ENCODE measurements at regions not wholly inside any gene's neighbourhood (a gene's known extent, or its start where the extent isn't known, plus 50 kb on each side); places are given as distances from the start of the nearest gene placed in this dataset.
A peak's percentile ranks its signal among the peaks of the same experiment; 100 is the strongest.
"Not testable (repeated sequence)": the region's sequence is repeated elsewhere in the genome, so short reads cannot be mapped to it uniquely, and the experiment has no call there.

DNA sequence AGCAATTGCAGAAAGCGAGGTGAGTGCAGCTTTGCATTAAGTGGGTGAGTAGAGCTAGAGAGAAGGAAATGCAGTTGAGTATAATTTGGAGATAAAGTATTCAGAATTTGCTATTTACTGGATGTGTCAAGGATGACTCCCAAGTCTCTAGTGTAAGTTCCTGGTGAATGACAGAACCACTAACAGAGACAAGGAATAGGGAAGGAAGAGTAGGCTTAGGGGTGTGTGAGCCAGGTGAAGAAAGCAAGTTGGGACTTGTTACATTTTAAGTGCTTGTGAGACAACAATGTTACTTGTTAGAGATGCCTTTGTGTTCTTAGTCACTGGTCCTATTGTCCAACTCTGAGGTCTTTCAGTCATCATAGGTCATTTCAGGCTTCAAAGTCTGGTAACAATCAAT, 70.8 kb downstream of the TBC1D26 start:
- DNase-seq (ENCODE audit: low read depth): not testable (repeated sequence)

DNA sequence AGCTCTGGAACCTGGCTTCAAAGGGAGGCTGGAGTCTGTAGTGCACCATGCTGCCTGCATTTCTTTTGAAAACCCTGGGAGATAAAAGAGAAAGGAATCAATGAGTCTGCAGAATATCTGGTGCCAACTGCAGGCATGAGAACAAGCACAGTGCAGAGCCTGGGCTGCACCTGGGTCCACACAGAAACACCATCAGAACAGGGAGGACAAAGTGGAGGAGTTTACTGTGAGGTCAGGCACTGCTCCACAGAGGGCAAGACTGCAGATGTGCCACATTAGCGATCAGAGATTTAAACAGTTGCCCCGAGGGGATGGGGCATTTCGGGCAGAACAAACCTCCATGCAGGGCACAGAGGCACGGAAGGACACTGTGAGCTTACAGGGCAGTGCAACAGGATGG, 74.7 kb downstream of the TBC1D26 start:
- not testable (repeated sequence) for DNase-seq (ENCODE audit: low read depth)

DNA sequence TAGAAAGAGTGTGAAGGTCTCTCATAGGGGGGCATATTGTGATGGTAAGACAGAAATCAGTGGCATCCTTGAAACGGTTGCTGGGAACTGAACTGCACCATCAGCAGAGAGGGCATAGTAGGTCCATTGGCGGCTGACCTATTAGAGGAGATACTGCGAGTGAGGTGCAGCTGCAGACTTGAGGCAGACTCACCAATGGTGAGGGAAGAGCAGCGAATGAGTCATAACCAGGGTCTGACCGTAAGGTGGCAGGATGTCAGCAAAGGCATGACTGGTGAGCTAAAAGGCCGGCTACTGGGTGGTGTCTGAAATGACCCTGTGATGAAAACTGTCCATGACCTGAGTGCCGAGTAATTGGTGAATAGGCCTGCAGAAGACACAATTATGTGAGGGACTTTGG, 81.3 kb downstream of the TBC1D26 start:
- DNase-seq (ENCODE audit: low read depth): not testable (repeated sequence)

DNA sequence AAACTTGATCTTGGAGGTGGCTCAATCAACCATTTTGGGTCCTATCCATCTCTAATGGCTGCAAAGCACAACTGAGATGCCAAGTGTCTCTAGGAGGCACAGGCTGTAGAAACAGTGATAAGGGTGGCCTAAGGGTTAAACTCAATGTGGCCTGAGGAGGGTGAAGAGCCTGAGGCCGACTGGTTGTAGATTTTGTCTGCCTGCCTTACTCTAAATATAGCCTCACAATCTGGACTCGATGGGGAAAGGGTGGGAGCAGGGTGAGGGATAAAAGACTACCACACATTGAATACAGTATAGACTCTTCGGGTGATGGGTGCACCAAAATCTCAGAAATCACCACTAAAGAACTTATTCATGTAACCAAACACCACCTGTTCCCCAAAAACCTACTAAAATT, 81.9 kb downstream of the TBC1D26 start:
- not testable (repeated sequence) for DNase-seq (ENCODE audit: low read depth)

DNA sequence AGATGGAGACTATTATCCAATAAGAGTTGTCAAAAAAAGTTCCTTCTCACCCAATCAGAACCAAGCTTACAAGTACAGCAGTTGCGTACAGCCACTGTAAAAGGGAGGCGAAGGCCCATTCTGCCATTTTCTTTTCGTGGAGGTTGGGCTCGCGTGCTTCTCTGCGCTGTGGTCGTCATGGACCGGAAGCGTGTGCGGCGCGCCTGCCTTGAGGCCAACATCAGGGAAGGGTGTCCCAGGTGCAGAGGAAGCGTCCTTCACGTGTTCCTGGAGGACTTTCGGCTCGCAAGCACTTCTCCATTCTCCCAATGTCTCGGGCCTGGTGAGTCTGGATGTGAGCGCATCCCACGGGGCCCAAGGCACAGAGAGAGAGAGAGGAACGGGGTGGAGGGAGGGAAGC, 85.8 kb downstream of the TBC1D26 start:
- DNase-seq (ENCODE audit: low read depth): not testable (repeated sequence)

DNA sequence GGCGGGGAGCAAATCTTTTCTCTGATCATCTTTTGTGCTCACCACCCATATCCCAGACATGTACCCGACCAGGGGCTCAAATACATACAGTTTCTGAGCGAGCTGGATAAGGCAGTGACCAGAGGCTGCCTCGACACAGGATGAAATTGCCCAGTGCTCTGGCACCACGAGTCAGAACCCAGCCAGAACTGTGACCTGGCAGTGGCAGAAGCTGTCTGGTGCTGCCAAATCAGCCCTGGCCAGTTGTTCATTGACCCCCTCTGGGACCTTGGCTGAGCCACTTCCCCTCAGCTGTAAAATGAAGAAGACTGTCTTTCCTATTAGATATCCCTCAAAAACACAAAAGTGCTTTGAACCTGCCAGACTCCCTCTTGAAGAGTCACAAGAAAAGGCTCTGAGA, 90.2 kb downstream of the TBC1D26 start:
- DNase-seq (ENCODE audit: low read depth): not testable (repeated sequence)

DNA sequence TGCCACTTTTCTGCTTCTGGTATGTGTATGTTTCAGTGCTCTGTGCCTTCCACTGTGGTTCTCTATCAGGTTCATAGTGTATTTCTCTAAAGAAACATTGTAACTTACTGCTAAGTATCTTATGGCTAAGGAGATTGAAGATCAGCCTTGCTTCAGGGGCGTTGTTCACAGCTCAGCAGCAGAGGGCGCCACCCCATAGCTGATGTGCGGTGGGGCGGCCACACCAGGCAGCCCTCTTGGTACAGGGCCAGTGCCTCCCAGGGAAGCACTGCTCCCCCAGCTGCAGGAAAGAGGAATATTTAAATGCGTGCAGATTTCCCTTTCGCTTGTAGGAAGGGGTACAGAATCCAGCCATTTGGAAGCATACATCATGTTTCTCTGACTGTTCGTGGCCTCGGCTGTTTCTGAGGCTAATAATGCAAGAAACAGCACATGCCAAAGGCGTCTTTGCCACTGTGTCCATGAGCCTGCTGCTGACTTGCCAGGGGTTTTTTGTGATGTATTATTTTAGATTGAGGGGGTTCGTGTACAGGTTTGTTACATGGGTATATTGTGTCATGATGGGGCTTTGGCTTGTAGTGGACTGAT, 96.7 kb downstream of the TBC1D26 start:
- DNase-seq (ENCODE audit: low read depth): peak; percentile 70

DNA sequence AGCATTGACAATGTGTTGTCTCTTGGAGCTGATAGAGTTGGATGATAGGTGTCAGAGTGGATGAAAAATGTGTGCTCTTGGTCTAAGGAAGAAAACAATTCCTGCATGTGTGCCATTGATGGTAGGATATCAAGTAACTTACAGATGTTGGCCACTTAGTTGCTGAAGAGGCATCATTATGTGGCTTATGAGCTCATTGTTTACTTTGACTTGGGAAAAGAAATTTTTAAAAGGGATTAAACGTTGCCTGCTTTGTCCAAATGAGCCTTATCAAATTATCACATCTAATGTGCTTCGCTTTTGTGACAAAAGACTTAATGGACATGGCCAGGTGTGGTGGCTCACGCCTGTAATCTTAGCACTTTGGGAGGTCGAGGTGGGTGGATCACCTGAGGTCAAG, 98.1 kb downstream of the TBC1D26 start:
- not testable (repeated sequence) for DNase-seq (ENCODE audit: low read depth)

DNA sequence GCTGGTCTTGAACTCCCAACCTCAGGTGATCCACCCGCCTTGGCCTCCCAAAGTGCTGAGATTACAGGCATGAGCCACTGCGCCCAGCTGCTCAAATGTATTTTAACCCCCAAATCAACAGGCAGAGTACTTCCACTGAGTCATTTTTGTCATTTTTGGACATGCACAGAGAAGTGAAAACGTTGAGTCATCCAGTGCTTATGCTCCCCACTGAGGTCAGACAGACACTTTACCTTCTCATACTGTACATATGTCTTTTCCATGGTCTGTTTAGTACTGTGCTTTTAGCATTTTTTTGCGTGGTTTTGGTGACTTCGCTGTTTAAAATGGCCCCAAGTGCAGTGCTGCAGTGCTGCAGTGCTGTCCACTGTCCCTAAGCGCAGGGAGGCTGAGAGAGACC, 99.1 kb downstream of the TBC1D26 start:
- peak; percentile 30 for DNase-seq (ENCODE audit: low read depth)

DNA sequence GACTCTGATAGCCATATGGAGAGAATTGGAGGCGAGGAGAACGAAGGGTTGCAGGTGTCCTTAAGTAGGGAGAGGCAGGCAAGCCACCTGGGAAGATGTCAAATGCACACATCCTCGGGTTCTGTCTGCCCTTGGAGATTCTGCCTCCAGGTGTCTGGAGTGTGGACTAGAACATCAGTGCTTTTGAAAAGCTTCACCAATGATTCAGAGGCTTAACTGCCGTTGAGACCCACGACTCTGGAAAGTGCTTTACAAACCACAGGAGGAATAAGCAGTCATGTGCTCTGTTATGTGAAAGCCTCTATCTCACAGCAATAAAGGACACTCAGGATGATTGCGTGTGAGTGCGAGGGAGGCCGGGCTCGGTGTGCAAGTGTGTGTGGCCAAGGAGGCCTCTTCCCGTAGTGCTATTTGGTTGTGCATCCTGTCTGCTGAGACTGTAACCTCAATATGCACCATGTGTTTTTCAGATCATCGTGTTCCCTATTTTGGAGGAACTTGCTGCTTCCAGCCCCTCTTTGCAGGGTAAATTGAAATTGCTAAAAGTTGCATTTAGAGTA, 100.9 kb downstream of the TBC1D26 start:
- DNase-seq (ENCODE audit: low read depth): not testable (repeated sequence)

DNA sequence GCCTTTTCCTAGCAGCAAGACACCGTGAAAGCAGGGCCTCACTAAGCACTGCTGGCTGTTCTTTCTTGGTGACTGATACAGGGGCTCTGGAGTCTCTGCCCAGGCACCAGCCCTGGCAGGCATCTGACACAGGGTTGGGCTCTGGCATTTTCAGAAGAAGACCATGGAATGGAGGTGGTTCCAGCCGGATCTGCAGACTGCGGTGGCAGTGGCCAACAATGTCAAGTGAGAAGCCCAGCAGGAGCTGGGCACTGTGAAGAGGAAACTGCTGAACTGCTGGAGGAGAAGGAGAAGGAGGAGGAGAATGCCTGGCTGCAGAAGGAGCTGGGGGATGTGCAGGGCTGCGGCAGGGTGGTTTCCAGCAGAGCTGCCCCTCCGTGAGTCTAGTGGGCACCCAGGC, 101.8 kb downstream of the TBC1D26 start:
- not testable (repeated sequence) for DNase-seq (ENCODE audit: low read depth)

DNA sequence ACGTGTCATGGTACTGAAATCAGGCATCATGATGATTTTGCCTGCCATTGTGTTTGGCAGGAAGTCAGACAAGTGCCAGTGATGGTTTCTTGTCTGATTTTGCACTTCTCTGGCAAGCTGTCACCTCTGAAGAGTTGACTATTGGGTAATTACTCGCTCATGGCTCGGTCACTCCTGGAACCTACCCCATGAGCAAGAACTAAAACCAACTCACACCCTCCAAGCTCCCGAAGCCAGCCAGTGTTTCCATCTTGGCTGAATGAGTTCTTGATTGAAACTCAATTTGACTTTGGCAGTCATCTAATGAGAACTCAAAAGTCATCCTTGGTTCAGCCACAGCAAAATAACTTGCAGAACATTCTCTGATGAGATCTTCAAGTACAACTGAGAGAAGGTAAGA, 103.4 kb downstream of the TBC1D26 start:
- not testable (repeated sequence) for DNase-seq (ENCODE audit: low read depth)

DNA sequence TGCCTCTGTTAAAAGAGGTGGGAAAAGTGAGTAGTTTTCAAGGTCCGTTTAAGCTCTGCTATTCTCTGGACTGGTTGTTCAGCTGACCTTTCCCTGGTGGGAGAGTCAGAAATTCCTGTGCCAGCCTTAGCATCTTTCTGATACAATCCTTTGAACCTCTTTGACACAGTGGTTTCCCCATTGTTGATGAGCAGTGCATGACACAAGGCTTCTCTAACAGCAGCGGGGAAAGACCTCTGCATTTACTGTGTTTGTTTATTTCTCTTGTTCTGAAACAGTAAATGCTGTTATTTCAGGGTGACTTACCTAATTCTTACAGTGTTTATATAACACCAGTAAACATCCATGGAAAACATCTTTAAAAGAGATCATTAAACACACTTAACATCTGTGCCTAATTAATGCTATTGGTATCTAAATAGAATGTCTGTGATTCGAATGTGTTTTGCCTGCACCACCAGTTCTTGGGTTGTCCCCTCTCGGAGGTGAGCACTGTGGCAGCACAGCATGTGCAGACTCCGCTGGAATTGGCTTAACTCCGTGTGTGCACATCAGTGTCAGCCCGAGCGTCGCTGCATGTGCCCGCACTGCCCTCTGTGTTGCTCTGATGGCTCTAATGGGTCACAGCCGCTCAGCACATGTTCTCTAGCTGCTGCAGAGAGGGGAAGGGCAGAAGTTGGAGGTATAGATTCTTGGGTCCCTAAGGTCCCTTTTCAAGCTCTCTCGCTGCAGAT, 104.3 kb downstream of the TBC1D26 start:
- DNase-seq (ENCODE audit: low read depth): not testable (repeated sequence)

DNA sequence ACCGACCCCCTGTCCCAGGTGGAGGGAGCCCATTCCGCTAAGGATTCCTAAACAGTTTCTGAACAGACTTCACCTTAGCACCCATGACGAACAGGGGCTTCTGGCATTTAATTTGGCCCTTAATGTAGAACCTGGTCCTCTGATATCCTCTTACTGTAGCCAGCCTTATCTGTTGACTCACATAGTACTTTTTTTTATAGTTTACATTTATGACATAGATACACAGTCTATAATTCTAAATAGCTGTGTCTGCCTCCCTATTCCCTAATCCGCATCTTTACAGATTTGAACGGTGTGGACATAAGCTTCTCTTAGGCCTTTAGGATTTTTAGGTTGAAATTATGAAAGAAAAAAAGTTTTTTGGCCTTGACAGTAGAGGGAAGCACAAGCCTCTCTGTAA, 104.9 kb downstream of the TBC1D26 start:
- DNase-seq (ENCODE audit: low read depth): not testable (repeated sequence)

DNA sequence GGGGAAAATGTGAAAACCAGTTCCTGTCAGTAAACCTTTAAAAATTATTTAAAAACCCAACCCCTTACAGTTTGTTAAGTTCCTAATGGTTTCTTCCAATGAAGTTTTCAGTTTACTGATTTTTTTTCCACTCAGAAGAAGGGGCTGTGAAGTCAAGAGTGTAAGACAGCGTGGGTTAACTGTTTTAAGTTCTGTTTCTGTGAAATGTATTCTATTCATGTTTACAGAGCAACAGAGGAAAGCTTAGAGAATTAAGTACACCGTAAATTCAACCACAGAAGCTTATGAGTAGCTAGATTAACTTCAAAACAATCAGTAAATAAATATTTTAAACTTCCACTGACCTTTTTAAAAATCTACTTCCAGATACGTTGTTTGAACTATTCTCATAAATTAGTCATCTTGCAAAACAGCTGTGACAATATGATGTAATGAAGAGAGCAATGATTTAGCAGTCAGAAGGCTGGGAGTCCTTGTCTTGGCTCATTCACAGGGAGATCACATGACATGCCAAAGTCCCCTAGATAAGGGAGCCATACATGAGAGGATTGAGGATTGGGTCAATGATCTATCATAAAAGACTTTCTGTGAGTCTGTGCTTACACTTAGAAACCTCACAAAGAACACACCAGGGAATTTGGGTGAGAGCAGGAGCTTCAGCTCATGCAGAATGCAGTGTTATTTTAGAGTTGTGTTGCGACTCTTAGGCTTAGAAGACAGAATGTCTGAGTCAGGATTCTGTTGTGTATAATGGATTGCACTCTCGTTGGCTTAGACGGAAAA, 97.3 kb upstream of the ADORA2B start:
- DNase-seq (ENCODE audit: low read depth): not testable (repeated sequence)

DNA sequence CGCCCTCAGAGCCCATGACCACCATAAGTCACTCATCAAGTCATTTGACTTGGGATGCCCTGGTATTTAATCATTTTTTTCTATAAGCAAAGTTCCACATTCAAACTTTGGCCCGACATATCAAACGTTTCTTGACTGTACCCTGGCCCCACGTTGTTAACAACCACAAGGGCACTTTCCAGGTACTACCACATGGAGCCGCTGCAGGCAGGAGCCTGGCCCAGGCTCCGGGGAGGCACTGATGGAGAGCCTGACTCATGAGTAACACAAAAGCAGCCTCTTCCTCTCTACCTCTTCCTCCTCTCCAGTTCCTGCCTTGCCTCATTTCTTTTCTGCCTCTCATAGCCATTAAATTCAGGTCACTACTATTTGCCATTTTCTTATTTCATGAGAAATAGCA, 95.9 kb upstream of the ADORA2B start:
- peak; percentile 57 for DNase-seq (ENCODE audit: low read depth)

DNA sequence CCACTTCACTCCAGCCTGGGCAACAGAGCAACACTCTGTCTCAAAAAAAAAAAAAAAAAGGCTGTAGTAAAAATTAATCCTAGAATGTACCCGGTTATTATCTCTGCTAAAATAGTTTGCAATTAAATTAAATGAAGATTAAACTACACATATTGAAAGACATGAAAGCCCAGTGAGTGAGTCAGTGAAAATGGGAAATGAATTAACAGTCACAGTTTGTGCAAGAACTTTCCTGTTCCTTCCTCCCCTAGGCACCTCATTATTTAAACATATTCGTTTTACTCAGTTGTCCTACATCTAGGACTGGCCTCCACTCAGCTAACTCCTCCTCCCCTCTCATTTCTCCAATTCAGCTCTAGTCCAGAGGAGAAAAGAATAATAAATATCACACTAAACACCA, 94.9 kb upstream of the ADORA2B start:
- DNase-seq (ENCODE audit: low read depth): not testable (repeated sequence)

DNA sequence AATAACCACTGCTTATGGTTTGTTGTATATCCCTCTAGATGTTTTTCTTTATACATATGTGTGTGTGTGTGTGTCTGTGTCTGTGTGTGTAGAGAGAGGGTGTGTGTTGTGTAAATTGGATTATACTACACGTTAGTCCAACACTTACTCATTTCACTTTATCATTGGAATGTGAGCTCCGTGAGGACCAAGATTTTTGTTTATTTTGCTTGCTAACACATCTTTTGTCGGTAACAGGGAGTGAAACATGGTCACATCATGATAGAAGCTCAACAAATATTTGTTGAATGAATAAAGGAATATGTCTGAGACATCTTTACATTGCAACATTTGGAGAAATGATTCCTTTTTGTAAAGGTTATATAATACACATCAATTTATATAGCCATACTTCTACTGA, 94.2 kb upstream of the ADORA2B start:
- not testable (repeated sequence) for DNase-seq (ENCODE audit: low read depth)

DNA sequence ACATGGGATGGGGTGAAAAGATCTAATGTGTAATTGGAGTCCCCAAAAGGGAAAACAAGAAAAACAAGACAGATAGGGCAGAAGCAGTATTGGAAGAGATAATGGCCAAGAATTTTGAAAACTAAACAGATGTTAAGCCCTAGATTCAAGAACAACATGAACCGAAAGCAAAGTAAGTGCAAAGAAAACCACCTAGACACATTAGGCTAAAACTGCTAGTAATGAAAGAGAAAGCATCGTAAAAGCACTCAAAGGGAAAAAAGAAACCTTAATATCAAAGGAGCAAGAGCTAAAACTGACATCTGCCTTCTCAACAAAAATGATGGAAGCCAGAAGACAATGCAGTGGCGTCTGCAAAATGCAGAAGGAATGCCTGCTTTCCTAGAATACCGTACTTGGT, 92.1 kb upstream of the ADORA2B start:
- DNase-seq (ENCODE audit: low read depth): not testable (repeated sequence)

DNA sequence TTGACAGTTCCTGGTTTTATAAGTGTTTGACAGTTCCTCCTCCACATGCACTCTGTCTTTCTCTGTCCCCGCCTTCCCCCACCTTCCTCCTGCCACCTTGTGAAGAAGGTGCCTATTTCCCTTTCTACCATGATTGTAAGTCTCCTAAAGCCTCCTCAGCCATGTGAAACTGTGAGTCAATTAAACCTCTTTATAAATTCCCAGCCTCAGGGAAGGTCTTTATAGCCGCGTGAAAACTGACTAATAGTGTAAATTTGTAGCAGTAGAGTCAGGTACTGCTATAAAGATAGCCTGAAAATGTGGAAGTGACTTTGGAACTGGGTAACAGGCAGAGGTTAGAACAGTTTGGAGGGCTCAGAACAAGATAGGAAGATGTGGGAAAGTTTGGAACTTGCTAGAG, 88.7 kb upstream of the ADORA2B start:
- not testable (repeated sequence) for DNase-seq (ENCODE audit: low read depth)

DNA sequence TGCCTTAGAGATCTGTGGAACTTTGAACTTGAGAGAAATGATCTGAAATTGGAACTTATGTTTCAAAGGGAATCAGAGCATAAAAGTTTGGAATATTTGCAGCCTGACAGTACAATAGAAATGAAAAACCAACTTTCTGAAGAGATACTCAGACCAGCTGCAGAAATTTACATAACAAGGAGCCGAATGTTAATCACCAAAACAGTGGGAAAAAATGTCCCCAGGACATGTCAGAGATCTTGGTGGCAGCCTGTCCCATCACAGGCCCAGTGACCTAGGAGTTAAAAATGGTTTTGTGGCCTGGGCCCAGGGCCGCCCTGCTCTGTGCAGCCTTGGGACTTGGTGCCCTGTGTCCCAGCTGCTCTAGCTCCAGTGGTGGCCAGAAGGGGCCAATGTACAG, 88.2 kb upstream of the ADORA2B start:
- not testable (repeated sequence) for DNase-seq (ENCODE audit: low read depth)

DNA sequence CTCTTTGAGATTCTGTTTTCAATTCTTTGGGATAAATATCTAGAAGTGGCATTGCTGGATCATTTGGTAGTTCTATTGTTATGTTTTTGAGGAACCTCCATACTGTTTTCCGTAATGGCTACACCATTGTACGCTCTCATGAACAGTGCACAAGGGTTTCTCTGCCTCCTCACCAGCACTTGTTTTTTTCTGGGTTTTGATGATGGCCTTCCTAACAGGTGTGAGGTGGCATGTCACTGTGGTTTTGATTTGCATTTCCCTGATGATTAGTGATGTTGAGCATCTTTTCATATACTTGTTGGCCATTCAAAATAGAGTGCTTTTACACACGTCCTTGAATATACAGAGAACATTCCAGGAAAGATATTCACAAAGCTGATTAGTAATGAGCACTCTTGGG, 86.8 kb upstream of the ADORA2B start:
- not testable (repeated sequence) for DNase-seq (ENCODE audit: low read depth)

DNA sequence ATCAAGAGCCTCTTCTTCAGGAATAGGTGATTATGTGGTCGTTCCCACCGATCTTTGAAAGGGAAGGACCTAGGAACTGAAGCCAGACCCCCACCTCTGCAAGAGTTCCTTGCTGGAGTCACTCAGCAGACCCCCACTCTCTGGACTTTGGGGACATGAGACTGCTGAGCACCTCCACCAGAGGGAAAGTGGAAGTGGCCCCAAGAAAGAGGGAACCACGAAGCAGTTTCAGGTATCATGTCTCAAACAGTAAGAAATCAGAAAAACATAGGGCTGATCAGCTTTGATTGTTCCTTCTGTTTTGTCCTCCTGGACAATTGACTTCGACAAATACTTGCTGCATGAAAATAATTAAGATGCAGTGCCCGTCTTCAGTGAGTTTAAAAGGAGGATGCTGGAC, 84.2 kb upstream of the ADORA2B start:
- DNase-seq (ENCODE audit: low read depth): not testable (repeated sequence)
